Keratinocyte (primary cell): ENCODE measurements at regions not wholly inside any gene's neighbourhood (a gene's known extent, or its start where the extent isn't known, plus 50 kb on each side); places are given as distances from the start of the nearest gene placed in this dataset.

Experiments
- DNase-seq: peaks from one replicate; pipeline ENCODE4 v3.0.0-alpha.2; 2011; ENCODE audit warnings: low read depth, missing footprints, low spot score
- FAIRE-seq: peaks from 2 replicates; lab custom pipeline; 2011; peaks lifted over from hg19 to GRCh38; lab: Jason Lieb, UNC
- H2AFZ ChIP-seq: 2 replicates; pipeline ENCODE4 v1.6.0; 2012; ENCODE audit warnings: low read length, control low read depth, inconsistent platforms; ENCODE audit not compliant: control insufficient read depth
- H3K27ac ChIP-seq: 2 replicates; pipeline ENCODE4 v1.5.1; 2011; ENCODE audit warnings: low read length; ENCODE audit not compliant: control insufficient read depth, insufficient read depth
- H3K27me3 ChIP-seq: 3 replicates; pipeline ENCODE4 v1.6.0; 2011; ENCODE audit warnings: low read length; ENCODE audit not compliant: control insufficient read depth, insufficient read depth; ENCODE audit errors: extremely low read depth
- H3K36me3 ChIP-seq, 2 experiments: 2 replicates in 1 of 2; 3 replicates in 1 of 2; pipeline ENCODE4 v1.5.1; 2011; ENCODE audit warnings: low read length in 2 of 2, mild to moderate bottlenecking in 1 of 2; ENCODE audit not compliant: control insufficient read depth in 2 of 2, insufficient read depth in 2 of 2; ENCODE audit errors: extremely low read depth in 1 of 2
- H3K4me1 ChIP-seq: 3 replicates; pipeline ENCODE4 v1.5.1; 2011; ENCODE audit warnings: low read length; ENCODE audit not compliant: control insufficient read depth, insufficient read depth; ENCODE audit errors: extremely low read depth
- H3K4me2 ChIP-seq: 3 replicates; pipeline ENCODE4 v1.6.0; 2011; ENCODE audit warnings: low read depth, low read length; ENCODE audit not compliant: control insufficient read depth, insufficient read depth; ENCODE audit errors: extremely low read depth
- H3K4me3 ChIP-seq, 3 experiments: fragments of 200-600 bp in 1 of 3; sonication (generic) in 1 of 3; 2 replicates in 2 of 3; 3 replicates in 1 of 3; pipeline ENCODE4 v1.5.1; 2011 to 2016; ENCODE audit warnings: low read length in 3 of 3, mild to moderate bottlenecking in 3 of 3, control low read depth in 2 of 3, inconsistent platforms in 1 of 3, low read depth in 1 of 3, mixed read lengths in 1 of 3, mixed run types in 1 of 3, moderate library complexity in 1 of 3; ENCODE audit not compliant: control insufficient read depth in 2 of 3, insufficient read depth in 2 of 3; ENCODE audit errors: extremely low read depth in 1 of 3
- H3K79me2 ChIP-seq: 2 replicates; pipeline ENCODE4 v1.6.0; 2012; ENCODE audit warnings: low read length; ENCODE audit not compliant: control insufficient read depth, insufficient read depth
- H3K9ac ChIP-seq: 3 replicates; pipeline ENCODE4 v1.6.0; 2011; ENCODE audit warnings: low read length; ENCODE audit not compliant: control insufficient read depth, insufficient read depth; ENCODE audit errors: extremely low read depth
- H3K9me1 ChIP-seq: 3 replicates; pipeline ENCODE4 v1.6.0; 2011; ENCODE audit warnings: low read length; ENCODE audit not compliant: control insufficient read depth, insufficient read depth; ENCODE audit errors: extremely low read depth
- H3K9me3 ChIP-seq: 2 replicates; pipeline ENCODE4 v1.5.1; 2012; ENCODE audit warnings: low read depth, low read length; ENCODE audit not compliant: control insufficient read depth
- H4K20me1 ChIP-seq: 3 replicates; pipeline ENCODE4 v1.6.0; 2011; ENCODE audit warnings: low read length; ENCODE audit not compliant: control insufficient read depth, insufficient read depth; ENCODE audit errors: extremely low read depth
- EZH2 ChIP-seq: IDR thresholded peaks from one replicate; pipeline ENCODE4 v1.6.1; 2012; ENCODE audit warnings: inconsistent platforms, mild to moderate bottlenecking, low read length, moderate library complexity
- dilution Hi-C: fragments of 300-500 bp; cut with MboI; formaldehyde crosslinking; loops from one replicate; pipeline ENCODE4 v1.7.0; 2020; ENCODE audit warnings: low sequenced_read_pairs; ENCODE audit not compliant: extremely low pct_ligation_motif_present
- TF ChIP-seq, protein P1 (sequence below), 3 experiments: IDR thresholded peaks in 1 of 3; conservative IDR thresholded peaks in 1 of 3; optimal IDR thresholded peaks in 1 of 3; 2 replicates in 2 of 3; 3 replicates in 1 of 3; pipeline versions ENCODE3 to v1.5.1; 2011; ENCODE audit warnings: low read length in 3 of 3, mild to moderate bottlenecking in 3 of 3, moderate library complexity in 2 of 3, control low read depth in 1 of 3, inconsistent platforms in 1 of 3; ENCODE audit not compliant: insufficient read depth in 2 of 3; ENCODE audit errors: extremely low read depth in 1 of 3

DNA sequence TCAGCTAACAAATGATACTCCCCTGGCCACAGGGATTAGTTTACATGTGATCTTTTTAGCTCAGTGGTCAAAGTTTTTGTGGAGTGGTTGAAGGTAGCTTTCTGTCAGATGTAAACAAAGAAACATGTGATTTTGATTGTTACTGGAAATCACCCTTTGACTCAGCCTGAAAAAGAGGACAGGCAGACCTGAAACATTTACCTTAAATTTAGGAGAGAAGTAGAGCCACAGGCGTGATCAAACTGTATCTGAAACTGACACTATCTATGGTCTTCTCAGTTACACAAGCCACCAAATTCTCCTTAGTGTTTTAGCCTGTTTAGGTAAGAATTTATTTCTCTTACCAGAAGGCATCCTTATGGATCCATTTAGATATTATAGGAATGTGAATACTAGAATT lies 136.7 kb downstream of the CBLL2 start:
- DNase-seq (no peak), FAIRE-seq (no peak)
- Histone ChIP-seq H3K4me3 (no peak overlapping the region), H3K27ac (no peak overlapping the region), H3K36me3 (no peaks in the 10 kb centered on the region), H3K4me1 (no peaks in the 10 kb centered on the region), H3K27me3 (no peaks in the 10 kb centered on the region), H3K9me1 (no peaks in the 10 kb centered on the region), H4K20me1 (no peaks in the 10 kb centered on the region), H2AFZ (no peak overlapping the region), H3K9ac (no peak overlapping the region), H3K9me3 (no peaks in the 10 kb centered on the region), H3K79me2 (no peaks in the 10 kb centered on the region), H3K4me2 (no peak overlapping the region)
- no peak for TF ChIP-seq EZH2
- TF ChIP-seq, protein P1, sequence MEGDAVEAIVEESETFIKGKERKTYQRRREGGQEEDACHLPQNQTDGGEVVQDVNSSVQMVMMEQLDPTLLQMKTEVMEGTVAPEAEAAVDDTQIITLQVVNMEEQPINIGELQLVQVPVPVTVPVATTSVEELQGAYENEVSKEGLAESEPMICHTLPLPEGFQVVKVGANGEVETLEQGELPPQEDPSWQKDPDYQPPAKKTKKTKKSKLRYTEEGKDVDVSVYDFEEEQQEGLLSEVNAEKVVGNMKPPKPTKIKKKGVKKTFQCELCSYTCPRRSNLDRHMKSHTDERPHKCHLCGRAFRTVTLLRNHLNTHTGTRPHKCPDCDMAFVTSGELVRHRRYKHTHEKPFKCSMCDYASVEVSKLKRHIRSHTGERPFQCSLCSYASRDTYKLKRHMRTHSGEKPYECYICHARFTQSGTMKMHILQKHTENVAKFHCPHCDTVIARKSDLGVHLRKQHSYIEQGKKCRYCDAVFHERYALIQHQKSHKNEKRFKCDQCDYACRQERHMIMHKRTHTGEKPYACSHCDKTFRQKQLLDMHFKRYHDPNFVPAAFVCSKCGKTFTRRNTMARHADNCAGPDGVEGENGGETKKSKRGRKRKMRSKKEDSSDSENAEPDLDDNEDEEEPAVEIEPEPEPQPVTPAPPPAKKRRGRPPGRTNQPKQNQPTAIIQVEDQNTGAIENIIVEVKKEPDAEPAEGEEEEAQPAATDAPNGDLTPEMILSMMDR (optimal IDR thresholded peaks at IDR 0.05 in 1 of 3, IDR thresholded peaks at IDR 0.05 in 1 of 3, conservative IDR thresholded peaks at IDR 0.05 in 1 of 3; ENCODE audit: extremely low read depth in 1 of 3, insufficient read depth in 2 of 3, low read length in 3 of 3) = no peak
- dilution Hi-C loops = no loop called here

DNA sequence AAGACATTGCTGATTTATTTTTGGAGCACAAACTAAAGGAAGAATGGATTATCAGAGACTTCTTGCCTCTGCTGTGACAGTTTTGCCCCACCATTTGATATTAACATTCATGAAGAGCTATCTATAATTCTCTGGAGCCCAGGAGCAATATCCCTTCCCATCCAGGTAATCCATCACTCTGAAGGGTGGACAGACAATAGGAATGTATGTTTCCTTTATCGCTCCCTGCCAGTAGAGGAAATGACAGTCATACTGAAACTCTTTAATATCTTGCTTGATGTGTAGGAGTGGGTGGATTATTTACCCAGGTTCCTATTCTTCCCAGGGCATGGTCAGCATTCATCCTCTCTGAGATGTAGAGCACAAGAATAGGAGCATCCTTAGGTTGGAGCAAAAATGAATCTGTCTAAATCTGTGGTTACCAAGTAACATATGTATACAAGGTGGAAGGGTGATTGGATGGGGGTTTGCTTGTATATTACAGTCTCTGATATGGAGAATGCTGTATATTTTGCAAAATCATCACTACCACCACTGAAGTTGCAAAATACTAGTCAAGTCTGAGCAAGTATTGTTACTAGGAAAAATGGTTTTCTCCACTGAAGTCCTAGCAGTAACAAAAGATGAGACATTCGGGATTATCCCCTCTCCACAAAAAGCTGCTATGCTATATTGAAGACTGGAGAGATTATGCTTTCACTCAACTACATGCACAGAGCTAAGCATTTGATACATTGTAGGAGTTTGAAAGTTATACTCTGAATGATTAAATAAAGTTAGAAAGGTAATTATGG lies 151.6 kb downstream of the CBLL2 start:
- Histone ChIP-seq H3K27ac (peak overlapping the region; percentile 48), H2AFZ (no peak overlapping the region)
- no peak for FAIRE-seq

More for the DNA sequence above, 151.6 kb downstream of the CBLL2 start:
- peaks cover 7% of the 10 kb centered on the region for H3K4me1 ChIP-seq
- dilution Hi-C loops = no loop called here
- TF ChIP-seq, protein P1 (optimal IDR thresholded peaks at IDR 0.05 in 1 of 3, IDR thresholded peaks at IDR 0.05 in 1 of 3, conservative IDR thresholded peaks at IDR 0.05 in 1 of 3; ENCODE audit: extremely low read depth in 1 of 3, insufficient read depth in 2 of 3, low read length in 3 of 3) = no peak
- TF ChIP-seq EZH2 = no peak
- no peaks in the 10 kb centered on the region for H4K20me1 ChIP-seq
- H3K9ac ChIP-seq = no peak overlapping the region
- DNase-seq = no peak
- no peak overlapping the region for H3K4me3 ChIP-seq
- H3K27me3 ChIP-seq = no peaks in the 10 kb centered on the region
- no peaks in the 10 kb centered on the region for H3K36me3 ChIP-seq
- no peaks in the 10 kb centered on the region for H3K9me3 ChIP-seq
- no peaks in the 10 kb centered on the region for H3K79me2 ChIP-seq
- no peak overlapping the region for H3K4me2 ChIP-seq
- no peaks in the 10 kb centered on the region for H3K9me1 ChIP-seq
